HCEC 1CT (cell line): ENCODE measurements at regions not wholly inside any gene's neighbourhood (a gene's known extent, or its start where the extent isn't known, plus 50 kb on each side); places are given as distances from the start of the nearest gene placed in this dataset.
"Not testable (repeated sequence)": the region's sequence is repeated elsewhere in the genome, so short reads cannot be mapped to it uniquely, and the experiment has no call there.

Experiments used
- DNase-seq: peaks from one replicate; pipeline ENCODE4 v3.0.0-alpha.2; 2017

DNA sequence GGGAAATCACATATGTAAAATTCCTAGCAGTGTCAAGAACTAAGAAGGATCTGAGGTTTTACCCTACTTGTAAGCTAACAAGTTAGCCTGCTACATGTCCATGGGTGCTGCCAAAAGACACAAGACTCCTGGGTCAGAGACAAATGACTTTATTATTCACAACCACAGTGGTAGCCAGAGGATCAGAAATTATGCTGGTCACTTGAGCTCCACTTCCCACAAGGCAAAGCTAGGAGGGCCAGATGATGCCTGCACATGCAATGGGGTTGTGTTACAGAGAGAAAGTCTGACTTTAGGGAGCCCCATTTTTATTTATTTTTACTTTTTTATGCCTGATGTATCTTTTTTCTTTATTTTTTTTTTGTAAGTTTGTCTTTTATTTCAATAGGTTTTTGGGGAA lies 136.8 kb downstream of the S1PR1 start:
- no peak for DNase-seq

- DNase-seq, result not testable (repeated sequence)
Measured at GRCh38 chr1:101375448-101375847, 138.6 kb downstream of the S1PR1 start.

DNA sequence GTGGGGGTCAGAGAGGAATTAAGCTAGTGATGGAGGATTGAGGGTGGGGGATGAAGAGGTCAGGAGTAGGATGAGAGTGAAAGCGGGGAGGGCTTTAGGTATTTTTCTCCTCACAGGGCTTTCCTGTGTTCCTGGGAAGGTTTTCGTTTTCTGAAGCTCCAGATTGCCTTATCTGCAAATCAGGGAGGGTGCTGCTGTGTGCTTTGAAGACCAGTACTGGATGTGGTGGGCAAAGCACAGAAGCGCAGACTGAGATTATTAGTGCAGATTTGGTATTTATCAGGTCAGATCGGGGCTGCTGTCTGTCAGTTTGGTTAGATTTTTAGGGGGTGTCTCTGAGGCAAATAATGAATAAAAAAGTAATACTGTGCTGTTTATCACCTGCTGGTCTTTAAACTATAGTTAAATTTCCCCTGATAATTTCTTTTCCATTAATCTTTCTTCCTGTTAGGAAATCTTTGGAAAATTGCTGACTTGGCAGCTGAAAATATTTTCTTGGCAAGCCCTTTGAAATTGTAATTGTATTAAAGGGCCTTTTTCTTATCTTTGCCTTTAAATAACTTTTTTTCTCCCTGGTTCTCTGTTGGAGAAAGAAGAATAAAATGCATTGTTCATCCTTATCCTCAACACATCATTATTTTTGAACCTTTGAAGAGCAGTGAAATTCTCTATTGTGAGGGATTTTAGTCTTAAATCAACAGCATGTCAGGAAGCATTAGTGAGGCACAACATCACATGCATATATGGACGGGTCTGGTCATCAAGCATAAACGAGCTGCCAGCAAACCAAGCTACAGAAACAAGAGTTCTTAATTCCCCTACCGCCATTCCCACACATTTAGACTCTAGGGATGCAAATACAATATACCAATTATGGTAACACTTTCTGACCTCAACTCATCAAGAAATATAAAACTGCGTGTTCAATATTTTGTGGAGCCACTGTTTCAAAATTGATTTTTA lies 139.6 kb downstream of the S1PR1 start:
- no peak for DNase-seq

- no peak for DNase-seq
Measured at GRCh38 chr1:101377084-101377835, 140.4 kb downstream of the S1PR1 start.

DNA sequence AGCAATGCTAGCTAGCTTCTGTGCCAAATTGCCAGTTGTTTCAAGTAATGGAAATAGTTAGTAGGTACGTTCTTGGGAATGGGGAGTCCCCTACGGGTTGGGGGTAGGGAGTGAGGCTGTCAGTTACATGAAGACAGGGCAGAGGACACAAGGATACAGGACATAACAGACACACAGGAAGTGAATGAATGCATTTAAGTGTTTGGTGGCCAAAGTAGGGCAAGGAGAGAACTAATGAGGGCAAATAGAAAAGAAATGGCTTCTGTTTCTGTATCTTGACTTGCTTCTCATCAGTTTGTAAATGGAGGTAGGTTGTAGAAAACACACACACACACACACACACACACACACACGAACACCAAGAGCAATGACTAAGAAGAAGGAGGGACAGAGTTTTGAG lies 142.2 kb downstream of the S1PR1 start:
- DNase-seq, result no peak

- no peak for DNase-seq
Measured at GRCh38 chr1:101379950-101380349, 143.1 kb downstream of the S1PR1 start.

- no peak for DNase-seq
Measured at GRCh38 chr1:101382135-101382534, 145.3 kb downstream of the S1PR1 start.

GRCh38 chr1:101388904-101389546 lies 152.2 kb downstream of the S1PR1 start:
- no peak for DNase-seq

GRCh38 chr1:101389547-101389929 lies 152.7 kb downstream of the S1PR1 start:
- DNase-seq, result no peak

- no peak for DNase-seq
Measured at GRCh38 chr1:101392552-101392951, 155.7 kb downstream of the S1PR1 start.

- DNase-seq, result peak; percentile 8
Measured at GRCh38 chr1:101394041-101394440, 157.2 kb downstream of the S1PR1 start.

GRCh38 chr1:101399222-101399621 lies 162.4 kb downstream of the S1PR1 start:
- no peak for DNase-seq

- no peak for DNase-seq
Measured at GRCh38 chr1:101406271-101406670, 169.5 kb downstream of the S1PR1 start.

GRCh38 chr1:101406681-101407080 lies 169.9 kb downstream of the S1PR1 start:
- DNase-seq, result no peak

DNA sequence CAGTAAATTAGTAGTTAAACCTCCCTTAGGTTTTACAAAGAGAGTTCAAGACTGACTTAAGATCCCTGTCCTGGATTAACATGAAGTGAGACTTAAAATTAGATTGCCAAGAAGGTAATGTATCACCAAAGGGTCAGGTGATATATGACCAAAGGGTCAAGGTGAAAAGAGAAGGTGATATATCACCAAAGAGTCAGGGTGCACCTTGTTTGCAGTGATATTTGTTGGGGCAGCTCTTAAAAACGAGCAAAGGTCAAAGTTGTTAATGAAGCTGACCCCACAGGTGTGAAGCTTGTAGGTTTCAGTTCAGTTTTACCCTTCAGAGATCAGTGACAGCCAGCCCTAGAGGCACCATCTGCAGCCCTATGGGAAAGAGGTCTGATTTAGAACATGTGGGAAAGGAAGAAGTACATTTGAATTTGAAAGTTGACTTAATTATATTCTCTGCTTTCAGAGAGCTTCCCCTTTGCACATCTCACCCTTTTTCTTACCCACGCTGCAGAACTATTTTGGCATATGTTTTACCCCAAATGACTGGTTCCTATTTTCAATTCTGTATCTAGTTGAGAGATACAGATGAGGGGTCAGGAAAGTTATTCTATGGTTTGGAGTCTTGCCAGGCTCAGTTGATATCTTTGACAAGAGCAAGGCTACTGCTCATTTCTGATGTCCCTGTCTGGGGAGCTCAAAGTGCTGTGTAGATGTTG lies 170.8 kb downstream of the S1PR1 start:
- DNase-seq, result no peak

- DNase-seq, result no peak
Measured at GRCh38 chr1:101408212-101409042, 171.6 kb downstream of the S1PR1 start.

DNA sequence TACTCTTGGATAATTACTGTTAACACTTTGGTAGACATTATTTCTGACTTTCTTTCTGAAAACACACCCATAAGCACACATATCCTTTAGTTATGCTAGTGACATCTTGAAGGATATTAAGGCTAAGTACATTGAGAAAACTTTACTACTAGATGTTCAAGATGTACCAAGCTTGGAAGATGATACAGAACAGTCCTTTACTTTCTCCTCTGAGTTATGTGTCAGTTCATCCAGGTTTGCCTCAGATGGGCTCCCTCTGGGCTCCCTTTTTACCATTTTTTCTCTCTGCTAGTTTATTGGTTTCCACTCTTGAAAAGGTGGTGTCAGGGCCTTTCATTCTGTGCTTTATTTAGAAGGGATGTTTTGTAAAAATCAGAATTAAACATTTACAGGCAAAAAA lies 172.3 kb downstream of the S1PR1 start:
- no peak for DNase-seq

- no peak for DNase-seq
Measured at GRCh38 chr1:101410048-101410878, 173.4 kb downstream of the S1PR1 start.

DNA sequence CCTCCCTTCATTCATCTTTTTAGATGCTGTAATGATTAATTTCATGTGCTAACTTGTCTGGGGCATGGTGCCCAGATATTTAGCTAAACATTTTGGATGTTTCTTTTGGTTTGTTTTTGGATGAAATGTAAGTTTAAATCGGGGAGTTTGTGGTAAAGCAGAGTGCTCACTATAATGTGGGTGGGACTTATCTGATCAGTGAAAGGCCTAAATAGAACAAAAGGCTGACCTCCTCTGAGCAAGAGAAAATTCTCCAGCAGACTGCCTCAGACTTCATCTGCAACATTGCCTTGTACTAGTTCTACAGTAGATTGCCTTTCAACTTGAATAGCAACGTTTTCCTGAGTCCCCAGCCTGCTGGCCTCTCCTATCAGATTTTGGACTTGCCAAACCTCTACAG lies 183.6 kb downstream of the S1PR1 start:
- DNase-seq, result no peak

- not testable (repeated sequence) for DNase-seq
Measured at GRCh38 chr1:101428083-101428482, 191.3 kb downstream of the S1PR1 start.

DNA sequence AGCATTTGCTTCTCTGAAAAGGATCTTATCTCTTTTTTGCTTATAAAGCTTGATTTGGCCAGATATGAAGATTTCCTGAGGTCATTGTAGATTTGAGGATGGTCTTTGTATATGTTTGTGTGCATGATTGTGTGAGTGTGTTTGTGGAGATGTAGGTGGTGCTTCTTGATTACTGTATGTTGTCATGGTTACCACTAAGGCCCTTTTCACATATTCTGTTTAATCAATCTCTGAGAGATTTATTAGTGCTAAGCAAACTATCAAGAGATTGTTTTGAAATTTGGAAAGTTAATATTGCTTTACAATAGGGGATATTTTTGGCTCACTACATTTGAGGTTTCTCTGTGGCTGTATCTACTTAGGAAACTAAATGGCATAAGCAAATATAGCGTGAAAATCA lies 191.7 kb downstream of the S1PR1 start:
- DNase-seq, result no peak
